K562 (cell line): ENCODE measurements at regions not wholly inside any gene's neighbourhood (a gene's known extent, or its start where the extent isn't known, plus 50 kb on each side); places are given as distances from the start of the nearest gene placed in this dataset.

Experiments
- AFF4 ChIP-seq: sonication (generic); formaldehyde crosslinking; IDR thresholded peaks from 2 replicates; pipeline ENCODE4 v1.8.0; 2023; ENCODE audit warnings: mild to moderate bottlenecking, missing genetic modification reagents
- ARID3A ChIP-seq: IDR thresholded peaks from 2 replicates; pipeline ENCODE4 v1.6.1; 2012; ENCODE audit warnings: low read depth, low read length, improper control_type of control experiment, borderline replicate concordance
- ATF6 ChIP-seq: sonication (generic); formaldehyde crosslinking; IDR thresholded peaks from 2 replicates; pipeline ENCODE4 v1.4.0; 2020; ENCODE audit warnings: mild to moderate bottlenecking, missing genetic modification reagents
- CAMTA2 ChIP-seq: fragments of 250-450 bp; sonication (Bioruptor Pico); conservative IDR thresholded peaks from 2 replicates; pipeline ENCODE4 v1.5.1; 2022
- HIVEP1 ChIP-seq: fragments of 250-450 bp; sonication (Bioruptor Pico); IDR thresholded peaks from 2 replicates; pipeline ENCODE4 v1.4.0; 2020; ENCODE audit warnings: mild to moderate bottlenecking
- KAT2B ChIP-seq: IDR thresholded peaks from one replicate; pipeline ENCODE4 v1.6.1; 2012; ENCODE audit warnings: low read depth, mild to moderate bottlenecking, control low read depth, inconsistent platforms, low read length, moderate library complexity
- KDM1A ChIP-seq, 2 experiments: fragments of 450-650 bp; IDR thresholded peaks; 2 replicates each; pipeline ENCODE4 v1.6.1; 2016; ENCODE audit warnings: mild to moderate bottlenecking in 2 of 2
- MITF ChIP-seq: IDR thresholded peaks from 2 replicates; pipeline ENCODE4 v1.6.1; 2014; ENCODE audit warnings: antibody characterized with exemption
- RBM25 ChIP-seq: fragments of 200-400 bp; formaldehyde crosslinking; IDR thresholded peaks from 2 replicates; pipeline ENCODE4 v1.6.1; 2018; ENCODE audit warnings: low read length, low read depth, moderate library complexity; ENCODE audit not compliant: severe bottlenecking
- SETDB1 ChIP-seq: IDR thresholded peaks from one replicate; pipeline ENCODE4 v1.6.1; 2012; ENCODE audit warnings: low read length, control low read depth, inconsistent platforms
- SREBF1 ChIP-seq: fragments of 150-350 bp; IDR thresholded peaks from 2 replicates; pipeline ENCODE4 v1.6.1; 2014; ENCODE audit warnings: antibody characterized with exemption, low read depth, low read length, borderline replicate concordance
- ZBTB12 ChIP-seq: fragments of 250-450 bp; sonication (Bioruptor Pico); IDR thresholded peaks from 2 replicates; pipeline ENCODE4 v1.4.0; 2020
- ZBTB7A ChIP-seq: IDR thresholded peaks from 2 replicates; pipeline ENCODE4 v1.6.1; 2011; ENCODE audit warnings: low read depth, mild to moderate bottlenecking, low read length, moderate library complexity, borderline replicate concordance; ENCODE audit not compliant: control insufficient read depth
- ZBTB8A ChIP-seq: fragments of 450-650 bp; IDR thresholded peaks from 2 replicates; pipeline ENCODE4 v1.6.1; 2018; ENCODE audit warnings: mild to moderate bottlenecking, moderate library complexity; ENCODE audit not compliant: partially characterized antibody
- ZC3H8 ChIP-seq: fragments of 450-650 bp; IDR thresholded peaks from 2 replicates; pipeline ENCODE4 v1.6.1; 2017
- ZNF263 ChIP-seq: sonication (generic); formaldehyde crosslinking; IDR thresholded peaks from 2 replicates; pipeline ENCODE4 v1.8.0; 2022; ENCODE audit warnings: mild to moderate bottlenecking, missing genetic modification reagents, borderline replicate concordance
- ZNF507 ChIP-seq: conservative IDR thresholded peaks from 2 replicates; pipeline ENCODE4 v1.6.1; 2017; ENCODE audit warnings: missing genetic modification characterization, missing compliant biosample characterization
- ZNF79 ChIP-seq: fragments of 250-450 bp; sonication (Bioruptor Pico); IDR thresholded peaks from 2 replicates; pipeline ENCODE4 v1.4.0; 2020; ENCODE audit warnings: low read depth, mild to moderate bottlenecking, moderate library complexity

- TF ChIP-seq ATF6 (CRISPR knock-in tag): peak; percentile 73; the same call in 1 of the 2 replicates
- no peak for TF ChIP-seq ZNF263 (CRISPR knock-in tag)
- no peak for TF ChIP-seq ZNF507
- 0 out of 2 replicates have a peak, but pooled peaks have one; percentile 71 for TF ChIP-seq HIVEP1 (CRISPR knock-in tag)
- TF ChIP-seq RBM25: no peak
- TF ChIP-seq KAT2B: no peak
- no peak for TF ChIP-seq ARID3A
- TF ChIP-seq CAMTA2 (CRISPR knock-in tag): no peak
- TF ChIP-seq ZC3H8: no peak
- no peak for TF ChIP-seq AFF4 (CRISPR knock-in tag)
- no peak for TF ChIP-seq ZBTB8A
- no peak for TF ChIP-seq ZBTB7A
- no peak for TF ChIP-seq KDM1A (IDR thresholded peaks at IDR 0.05)
- no peak for TF ChIP-seq MITF
- TF ChIP-seq ZBTB12 (CRISPR knock-in tag): no peak
- TF ChIP-seq SETDB1: no peak
- no peak for TF ChIP-seq SREBF1
- no peak for TF ChIP-seq ZNF79 (CRISPR knock-in tag)
Measured at GRCh38 chr11:69401715-69402114, 79.7 kb upstream of the LINC01488 start (continued).
